C4-2B (cell line): ENCODE measurements at regions not wholly inside any gene's neighbourhood (a gene's known extent, or its start where the extent isn't known, plus 50 kb on each side); places are given as distances from the start of the nearest gene placed in this dataset.

Experiments used
- ZFX ChIP-seq: fragments of 450-650 bp; IDR thresholded peaks from 2 replicates; pipeline ENCODE4 v1.6.1; 2017
- TF ChIP-seq, protein P1 (sequence below): fragments of 450-650 bp; conservative IDR thresholded peaks from 2 replicates; pipeline ENCODE4 v1.5.1; 2017; ENCODE audit warnings: mild to moderate bottlenecking

- TF ChIP-seq, protein P1, sequence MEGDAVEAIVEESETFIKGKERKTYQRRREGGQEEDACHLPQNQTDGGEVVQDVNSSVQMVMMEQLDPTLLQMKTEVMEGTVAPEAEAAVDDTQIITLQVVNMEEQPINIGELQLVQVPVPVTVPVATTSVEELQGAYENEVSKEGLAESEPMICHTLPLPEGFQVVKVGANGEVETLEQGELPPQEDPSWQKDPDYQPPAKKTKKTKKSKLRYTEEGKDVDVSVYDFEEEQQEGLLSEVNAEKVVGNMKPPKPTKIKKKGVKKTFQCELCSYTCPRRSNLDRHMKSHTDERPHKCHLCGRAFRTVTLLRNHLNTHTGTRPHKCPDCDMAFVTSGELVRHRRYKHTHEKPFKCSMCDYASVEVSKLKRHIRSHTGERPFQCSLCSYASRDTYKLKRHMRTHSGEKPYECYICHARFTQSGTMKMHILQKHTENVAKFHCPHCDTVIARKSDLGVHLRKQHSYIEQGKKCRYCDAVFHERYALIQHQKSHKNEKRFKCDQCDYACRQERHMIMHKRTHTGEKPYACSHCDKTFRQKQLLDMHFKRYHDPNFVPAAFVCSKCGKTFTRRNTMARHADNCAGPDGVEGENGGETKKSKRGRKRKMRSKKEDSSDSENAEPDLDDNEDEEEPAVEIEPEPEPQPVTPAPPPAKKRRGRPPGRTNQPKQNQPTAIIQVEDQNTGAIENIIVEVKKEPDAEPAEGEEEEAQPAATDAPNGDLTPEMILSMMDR, result no peak
- TF ChIP-seq ZFX, result no peak
These were observed 111.5 kb downstream of the RMI2 start for GRCh38 chr16:11456741-11457140.
